ENCODE measurements at regions not wholly inside any gene's neighbourhood (a gene's known extent, or its start where the extent isn't known, plus 50 kb on each side); places are given as distances from the start of the nearest gene placed in this dataset.

DNA sequence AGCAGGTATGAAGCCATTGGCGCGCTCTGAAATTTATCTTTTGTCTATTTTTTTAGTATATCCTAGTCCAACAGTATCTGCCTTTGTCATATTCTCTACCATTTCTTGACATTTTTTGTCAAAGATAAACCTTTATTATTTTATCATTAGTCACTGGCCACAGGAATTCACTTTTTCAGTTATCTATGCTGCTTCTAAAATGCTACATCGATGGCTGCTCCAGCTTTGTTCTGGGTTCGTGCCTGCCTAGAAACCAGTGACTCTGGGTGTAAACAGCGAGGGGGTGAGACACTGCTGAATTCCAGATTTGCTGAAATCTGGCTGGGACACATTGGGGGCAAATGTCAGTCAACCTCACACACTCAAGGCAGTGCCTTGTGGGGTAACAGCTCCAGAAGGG is 193.4 kb downstream of the CDC5L start:
- H4K5ac ChIP-seq (ENCODE audit: insufficient read length, low read depth, low read length) = no peak overlapping the region
- Mint-ChIP-seq H3K27ac (no peak overlapping the region), H3K9me3 (peaks cover 26 to 27% of the 10 kb centered on the region in 2 experiments), H3K4me3 (no peak overlapping the region), H3K27me3 (ENCODE audit: low read depth) (no peaks in the 10 kb centered on the region), H3K36me3 (ENCODE audit: insufficient read depth in 1 of 3, low read depth in 3 of 3) (peaks cover 0 to 12% (median 2%) of the 10 kb centered on the region in 3 experiments; a peak in 4 of 7 replicates), H3K4me1 (no peaks in the 10 kb centered on the region)
- TF ChIP-seq, protein P1, sequence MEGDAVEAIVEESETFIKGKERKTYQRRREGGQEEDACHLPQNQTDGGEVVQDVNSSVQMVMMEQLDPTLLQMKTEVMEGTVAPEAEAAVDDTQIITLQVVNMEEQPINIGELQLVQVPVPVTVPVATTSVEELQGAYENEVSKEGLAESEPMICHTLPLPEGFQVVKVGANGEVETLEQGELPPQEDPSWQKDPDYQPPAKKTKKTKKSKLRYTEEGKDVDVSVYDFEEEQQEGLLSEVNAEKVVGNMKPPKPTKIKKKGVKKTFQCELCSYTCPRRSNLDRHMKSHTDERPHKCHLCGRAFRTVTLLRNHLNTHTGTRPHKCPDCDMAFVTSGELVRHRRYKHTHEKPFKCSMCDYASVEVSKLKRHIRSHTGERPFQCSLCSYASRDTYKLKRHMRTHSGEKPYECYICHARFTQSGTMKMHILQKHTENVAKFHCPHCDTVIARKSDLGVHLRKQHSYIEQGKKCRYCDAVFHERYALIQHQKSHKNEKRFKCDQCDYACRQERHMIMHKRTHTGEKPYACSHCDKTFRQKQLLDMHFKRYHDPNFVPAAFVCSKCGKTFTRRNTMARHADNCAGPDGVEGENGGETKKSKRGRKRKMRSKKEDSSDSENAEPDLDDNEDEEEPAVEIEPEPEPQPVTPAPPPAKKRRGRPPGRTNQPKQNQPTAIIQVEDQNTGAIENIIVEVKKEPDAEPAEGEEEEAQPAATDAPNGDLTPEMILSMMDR (conservative IDR thresholded peaks at IDR 0.05) = no peak
- no peaks in the 10 kb centered on the region for H3K4me1 ChIP-seq (ENCODE audit: insufficient read depth, low read length)
- no peaks in the 10 kb centered on the region for H3K27me3 ChIP-seq (ENCODE audit: insufficient read depth, low read length)
- no peak overlapping the region for H3K9ac ChIP-seq (ENCODE audit: extremely low read depth, insufficient read length, low read length)
- WGBS (ENCODE audit: extremely low coverage, insufficient read length, low lambda C conversion rate) = no CpG with 5 or more reads among the region's 5 CpGs
- H2BK120ac ChIP-seq (ENCODE audit: low read depth, low read length, poor library complexity, severe bottlenecking) = no peak overlapping the region
- DNase-seq = no peak
- no peak overlapping the region for H2AFZ ChIP-seq (ENCODE audit: low read length)
- H4K8ac ChIP-seq (replicated peaks; ENCODE audit: insufficient read length, low read depth, low read length) = no peak overlapping the region
- H2AK5ac ChIP-seq (ENCODE audit: insufficient read length, low read length) = no peak overlapping the region
- no peak overlapping the region for H2BK15ac ChIP-seq (ENCODE audit: low read depth, low read length)
- H4K20me1 ChIP-seq (ENCODE audit: control insufficient read depth, insufficient read depth, insufficient read length) = peaks cover 2% of the 10 kb centered on the region
- H3K4me2 ChIP-seq (ENCODE audit: insufficient read depth, insufficient read length, low read length) = no peak overlapping the region
- no peaks in the 10 kb centered on the region for H3K79me1 ChIP-seq (ENCODE audit: insufficient read depth, low read depth, low read length, poor library complexity, severe bottlenecking)
- H3K18ac ChIP-seq (ENCODE audit: insufficient read length, low read depth, low read length) = no peak overlapping the region
- H3T11ph ChIP-seq (ENCODE audit: low read length) = no peak overlapping the region
- no peak overlapping the region for H3K27ac ChIP-seq (ENCODE audit: insufficient read length, low read depth, low read length)
- H3K9me3 ChIP-seq (ENCODE audit: control insufficient read depth, low read depth, low read length) = no peaks in the 10 kb centered on the region
- H3K14ac ChIP-seq (ENCODE audit: insufficient read depth, low read length) = no peak overlapping the region
- H4K91ac ChIP-seq (ENCODE audit: insufficient read length, low read depth, low read length) = no peak overlapping the region
- H3K56ac ChIP-seq (ENCODE audit: insufficient read length, low read depth, low read length) = no peak overlapping the region
- no peak overlapping the region for H2BK12ac ChIP-seq (ENCODE audit: insufficient read length, low read depth, low read length)
- H3K23me2 ChIP-seq (ENCODE audit: insufficient read length, low read depth, low read length, poor library complexity, severe bottlenecking) = no peaks in the 10 kb centered on the region
- H3K79me2 ChIP-seq (ENCODE audit: insufficient read depth, low read length) = no peaks in the 10 kb centered on the region
- no peak overlapping the region for H3K23ac ChIP-seq (ENCODE audit: insufficient read length, low read depth, low read length)
- no peak overlapping the region for H2BK5ac ChIP-seq (ENCODE audit: insufficient read length, low read length)
- H2BK20ac ChIP-seq (ENCODE audit: low read depth, low read length, poor library complexity, severe bottlenecking) = no peak overlapping the region
- H3K4ac ChIP-seq (ENCODE audit: low read depth, low read length) = no peak overlapping the region

Data from H9 (cell line).